HEK293T (cell line): ENCODE measurements at regions not wholly inside any gene's neighbourhood (a gene's known extent, or its start where the extent isn't known, plus 50 kb on each side); places are given as distances from the start of the nearest gene placed in this dataset.

ENCODE experiments used
- CTCF ChIA-PET: fragments of 350-600 bp; formaldehyde crosslinking; extraction: SDS; loops from one replicate; lab custom pipeline; 2021; ENCODE audit warnings: antibody characterized with exemption, inconsistent platforms; lab: Yijun Ruan, JAX
- POLR2A ChIA-PET: fragments of 350-600 bp; formaldehyde crosslinking; extraction: SDS; loops from one replicate; lab custom pipeline; 2020; ENCODE audit warnings: antibody characterized with exemption, inconsistent platforms; lab: Yijun Ruan, JAX
- DNase-seq: peaks from one replicate; pipeline ENCODE4 v3.0.0; 2012; ENCODE audit warnings: mixed read lengths; ENCODE audit errors: extremely low spot score
- ARNT ChIP-seq: fragments of 450-650 bp; IDR thresholded peaks from 2 replicates; pipeline ENCODE4 v1.6.1; 2017; ENCODE audit warnings: mild to moderate bottlenecking
- BHLHE40 ChIP-seq: fragments of 450-650 bp; IDR thresholded peaks from 2 replicates; pipeline ENCODE4 v1.6.1; 2016; ENCODE audit warnings: mild to moderate bottlenecking, moderate library complexity, borderline replicate concordance
- CTBP1 ChIP-seq: fragments of 450-650 bp; IDR thresholded peaks from 2 replicates; pipeline ENCODE4 v1.6.1; 2016; ENCODE audit warnings: borderline replicate concordance
- ELF4 ChIP-seq: fragments of 450-650 bp; IDR thresholded peaks from 2 replicates; pipeline ENCODE4 v1.6.1; 2017; ENCODE audit warnings: antibody characterized with exemption
- FOXA1 ChIP-seq: fragments of 450-650 bp; IDR thresholded peaks from 2 replicates; pipeline ENCODE4 v1.6.1; 2016; ENCODE audit warnings: mild to moderate bottlenecking
- FOXK2 ChIP-seq: fragments of 450-650 bp; IDR thresholded peaks from 2 replicates; pipeline ENCODE4 v1.6.1; 2016; ENCODE audit warnings: mild to moderate bottlenecking
- FOXM1 ChIP-seq: fragments of 450-650 bp; IDR thresholded peaks from 2 replicates; pipeline ENCODE4 v1.6.1; 2017; ENCODE audit warnings: mild to moderate bottlenecking, borderline replicate concordance
- HDGF ChIP-seq: fragments of 450-650 bp; IDR thresholded peaks from 2 replicates; pipeline ENCODE4 v1.6.1; 2017; ENCODE audit warnings: antibody characterized with exemption, borderline replicate concordance
- L3MBTL2 ChIP-seq: fragments of 450-650 bp; conservative IDR thresholded peaks from 2 replicates; pipeline ENCODE4 v1.6.1; 2016; ENCODE audit warnings: mild to moderate bottlenecking
- LEF1 ChIP-seq: fragments of 450-650 bp; IDR thresholded peaks from 2 replicates; pipeline ENCODE4 v1.6.1; 2017; ENCODE audit warnings: mild to moderate bottlenecking, borderline replicate concordance
- NFRKB ChIP-seq: fragments of 450-650 bp; IDR thresholded peaks from 2 replicates; pipeline ENCODE4 v1.6.1; 2016; ENCODE audit warnings: mild to moderate bottlenecking, moderate library complexity
- SP1 ChIP-seq: fragments of 450-650 bp; IDR thresholded peaks from 2 replicates; pipeline ENCODE4 v1.6.1; 2017
- SUZ12 ChIP-seq: fragments of 450-650 bp; IDR thresholded peaks from 2 replicates; pipeline ENCODE4 v1.6.1; 2016; ENCODE audit warnings: mild to moderate bottlenecking
- TARDBP ChIP-seq: fragments of 450-650 bp; IDR thresholded peaks from 2 replicates; pipeline ENCODE4 v1.6.1; 2016
- ZNF384 ChIP-seq: fragments of 450-650 bp; IDR thresholded peaks from 2 replicates; pipeline ENCODE4 v1.6.1; 2016
- TF ChIP-seq, protein P1 (sequence below): fragments of 450-650 bp; IDR thresholded peaks from 2 replicates; pipeline ENCODE4 v1.6.1; 2016

DNA sequence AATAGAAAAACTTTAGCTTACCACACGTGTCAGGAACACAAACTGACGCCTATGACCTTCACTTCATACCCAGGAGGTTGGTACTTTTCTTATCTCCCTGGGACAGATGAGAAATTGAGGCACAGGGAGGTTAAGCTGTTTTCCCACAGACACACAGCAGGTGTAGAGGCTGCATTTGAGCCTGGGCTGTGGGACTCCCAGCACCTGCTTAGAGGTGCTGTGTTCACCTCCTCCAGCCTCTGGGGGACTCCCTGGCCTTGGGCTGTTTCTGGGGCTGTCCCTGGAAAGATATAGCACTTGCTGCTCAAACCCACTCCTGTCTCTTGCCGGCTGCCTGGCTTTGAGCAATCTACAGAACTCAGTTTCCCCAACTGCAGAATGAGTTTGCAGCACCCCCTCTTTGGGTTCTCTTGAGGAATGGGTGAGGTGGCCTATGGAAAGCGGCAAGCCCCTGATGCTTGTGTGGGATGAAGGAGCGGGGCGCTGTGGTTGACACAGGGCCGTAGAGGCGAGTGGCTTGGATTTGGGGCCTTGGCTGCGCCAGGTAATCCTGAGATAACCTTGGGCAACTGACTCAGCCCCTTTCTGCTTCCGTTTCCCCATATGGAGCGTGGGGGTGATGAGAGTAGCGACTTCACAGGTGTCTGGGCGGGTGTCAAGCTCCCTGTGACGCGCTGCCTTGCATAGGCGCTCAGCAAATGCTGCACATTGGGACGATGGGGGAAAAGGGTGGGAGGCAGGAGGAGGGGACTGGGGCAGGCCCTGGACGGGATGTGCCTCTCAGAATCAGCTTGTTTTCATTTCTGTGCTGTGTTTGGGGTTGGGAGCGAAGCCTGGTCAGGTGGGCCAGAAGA, 104.5 kb upstream of the CIBAR2 start:
- ChIA-PET POLR2A (no interaction called here), CTCF (no interaction called here)
- TF ChIP-seq LEF1 (no peak), TARDBP (no peak), HDGF (no peak), SUZ12 (no peak), ARNT (no peak), SP1 (no peak), FOXM1 (no peak), FOXA1 (no peak), NFRKB (no peak), BHLHE40 (no peak), CTBP1 (no peak), FOXK2 (no peak)
- TF ChIP-seq, protein P1, sequence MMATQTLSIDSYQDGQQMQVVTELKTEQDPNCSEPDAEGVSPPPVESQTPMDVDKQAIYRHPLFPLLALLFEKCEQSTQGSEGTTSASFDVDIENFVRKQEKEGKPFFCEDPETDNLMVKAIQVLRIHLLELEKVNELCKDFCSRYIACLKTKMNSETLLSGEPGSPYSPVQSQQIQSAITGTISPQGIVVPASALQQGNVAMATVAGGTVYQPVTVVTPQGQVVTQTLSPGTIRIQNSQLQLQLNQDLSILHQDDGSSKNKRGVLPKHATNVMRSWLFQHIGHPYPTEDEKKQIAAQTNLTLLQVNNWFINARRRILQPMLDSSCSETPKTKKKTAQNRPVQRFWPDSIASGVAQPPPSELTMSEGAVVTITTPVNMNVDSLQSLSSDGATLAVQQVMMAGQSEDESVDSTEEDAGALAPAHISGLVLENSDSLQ, result no peak
- DNase-seq, result no peak

- DNase-seq, result peak; percentile 57
- ChIA-PET POLR2A (no interaction called here), CTCF (interaction anchor here (0.5 kb wide), 1 partner anchor 33 kb away, joined by 3 read pairs; no protein-coding TSS in a partner anchor)
- TF ChIP-seq SP1, result no peak
- TF ChIP-seq BHLHE40, result no peak
- TF ChIP-seq NFRKB, result no peak
- no peak for TF ChIP-seq SUZ12
- TF ChIP-seq, protein P1, result peak; percentile 69
- TF ChIP-seq ARNT, result no peak
These were observed 108.0 kb upstream of the CIBAR2 start for GRCh38 chr16:85220125-85220839.

DNA sequence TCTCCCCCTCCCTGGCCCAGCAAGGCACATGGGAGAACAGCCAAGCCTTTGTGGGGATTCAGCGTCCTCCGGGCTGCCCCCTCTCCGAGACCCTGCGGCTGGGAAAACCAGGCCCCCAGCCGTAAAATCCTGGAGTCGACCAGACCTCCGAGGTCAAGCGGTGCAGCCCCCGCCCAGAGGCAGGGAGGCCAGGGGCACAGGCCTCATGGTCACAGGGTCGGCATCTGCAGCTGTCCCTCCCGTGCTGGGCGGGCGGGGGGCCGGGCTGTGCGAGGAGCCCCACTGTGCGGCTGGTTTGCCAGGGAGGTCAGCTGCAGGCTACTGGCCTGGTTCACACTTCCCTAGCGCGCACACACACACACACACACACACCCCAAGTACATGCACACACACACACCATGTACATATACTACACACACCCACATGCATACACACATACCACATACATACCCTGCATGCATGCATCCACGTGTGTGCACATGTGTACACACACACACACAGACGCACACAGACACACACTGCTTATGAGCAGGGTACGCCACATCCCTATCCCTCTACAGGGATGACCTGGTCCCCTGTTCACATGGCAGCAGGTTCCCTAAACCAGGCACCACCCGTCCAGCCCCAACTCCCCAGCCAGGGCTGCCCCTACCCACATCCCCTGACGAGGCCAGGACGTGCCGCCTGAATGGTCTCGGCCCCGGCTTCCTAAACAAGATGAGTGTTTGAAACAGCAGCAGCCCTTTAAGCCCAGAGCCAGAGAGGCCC, 108.9 kb upstream of the CIBAR2 start:
- ChIA-PET POLR2A (no interaction called here), CTCF (no interaction called here)
- no peak for TF ChIP-seq FOXK2
- DNase-seq, result no peak

- CTCF ChIA-PET, result interaction anchor here (1.0 kb wide), 1 partner anchor 13 kb away, joined by 5 read pairs; no protein-coding TSS in a partner anchor
- POLR2A ChIA-PET, result interaction anchor here (0.8 to 1.0 kb wide), 2 partner anchors 9 to 50 kb away, joined by 3 read pairs; no protein-coding TSS in a partner anchor
- no peak for TF ChIP-seq FOXA1
- TF ChIP-seq TARDBP, result no peak
- TF ChIP-seq CTBP1, result no peak
- TF ChIP-seq LEF1, result no peak
- TF ChIP-seq BHLHE40, result no peak
- no peak for TF ChIP-seq NFRKB
- TF ChIP-seq SP1, result no peak
- TF ChIP-seq, protein P1, result no peak
- no peak for TF ChIP-seq ELF4
- TF ChIP-seq FOXK2, result no peak
- TF ChIP-seq L3MBTL2, result no peak
These were observed 109.5 kb upstream of the CIBAR2 start for GRCh38 chr16:85221771-85222154.

GRCh38 chr16:85222155-85222863, 110.0 kb upstream of the CIBAR2 start:
- POLR2A ChIA-PET, result interaction anchor here (0.8 to 1.0 kb wide), 2 partner anchors 9 to 50 kb away, joined by 3 read pairs; no protein-coding TSS in a partner anchor
- DNase-seq, result no peak
- TF ChIP-seq CTBP1 (peak; percentile 25; the same call in 1 of the 2 replicates), FOXM1 (no peak)
- CTCF ChIA-PET, result interaction anchor here (1.0 kb wide), 1 partner anchor 12 kb away, joined by 5 read pairs; no protein-coding TSS in a partner anchor

More at GRCh38 chr16:85221771-85222154, 109.5 kb upstream of the CIBAR2 start:
- DNase-seq, result no peak

DNA sequence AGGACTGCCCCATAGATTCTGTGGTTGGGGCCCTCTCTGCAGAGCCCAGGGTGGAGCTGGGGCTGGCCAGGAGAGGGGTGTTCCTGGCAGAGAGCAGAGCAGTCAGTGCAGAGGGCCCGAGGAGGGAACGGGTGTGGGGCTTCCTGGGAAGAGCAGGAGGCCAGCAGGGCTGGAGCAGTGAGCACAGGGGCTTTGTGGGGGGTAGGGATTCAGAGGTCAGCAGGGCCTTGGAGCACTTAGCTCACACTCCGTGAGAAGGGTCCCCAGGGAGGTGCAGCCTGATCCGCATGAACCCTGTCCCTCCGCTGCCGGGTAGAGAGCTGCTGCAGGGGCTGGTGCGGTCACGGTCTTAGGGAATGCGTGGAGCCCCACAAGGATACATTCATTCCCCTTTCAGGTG, 113.0 kb upstream of the CIBAR2 start:
- DNase-seq, result no peak
- ChIA-PET POLR2A (no interaction called here), CTCF (no interaction called here)
- no peak for TF ChIP-seq LEF1
- TF ChIP-seq NFRKB, result no peak
- TF ChIP-seq SUZ12, result no peak
- no peak for TF ChIP-seq TARDBP
- TF ChIP-seq CTBP1, result no peak
- no peak for TF ChIP-seq ELF4
- TF ChIP-seq SP1, result no peak
- no peak for TF ChIP-seq HDGF
- TF ChIP-seq L3MBTL2, result no peak
- TF ChIP-seq FOXM1, result no peak
- TF ChIP-seq, protein P1, result no peak
- no peak for TF ChIP-seq ARNT
- TF ChIP-seq FOXK2, result no peak
- no peak for TF ChIP-seq FOXA1
- no peak for TF ChIP-seq ZNF384
- no peak for TF ChIP-seq BHLHE40
